ENCODE measurements at regions not wholly inside any gene's neighbourhood (a gene's known extent, or its start where the extent isn't known, plus 50 kb on each side); places are given as distances from the start of the nearest gene placed in this dataset.

DNA sequence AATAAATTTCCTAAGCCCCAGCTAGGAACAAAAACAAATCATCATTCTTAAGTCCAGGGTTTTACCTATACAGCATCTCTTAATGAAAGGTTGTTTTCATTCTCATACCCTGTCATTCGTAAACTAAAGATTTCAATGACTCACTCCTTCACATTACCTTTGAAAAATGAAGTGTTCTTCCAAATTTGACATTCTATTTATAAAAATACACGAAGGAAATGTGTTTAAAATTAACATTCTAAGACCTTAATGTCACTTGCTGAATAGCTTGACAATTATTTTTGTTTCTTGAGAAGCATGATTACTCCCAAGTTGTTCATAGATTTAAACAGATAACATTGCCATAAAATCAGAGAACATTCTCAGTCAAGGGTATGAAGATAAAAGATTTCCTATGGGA is 1188.3 kb upstream of the SORCS1 start:
- TF ChIP-seq, protein P1, sequence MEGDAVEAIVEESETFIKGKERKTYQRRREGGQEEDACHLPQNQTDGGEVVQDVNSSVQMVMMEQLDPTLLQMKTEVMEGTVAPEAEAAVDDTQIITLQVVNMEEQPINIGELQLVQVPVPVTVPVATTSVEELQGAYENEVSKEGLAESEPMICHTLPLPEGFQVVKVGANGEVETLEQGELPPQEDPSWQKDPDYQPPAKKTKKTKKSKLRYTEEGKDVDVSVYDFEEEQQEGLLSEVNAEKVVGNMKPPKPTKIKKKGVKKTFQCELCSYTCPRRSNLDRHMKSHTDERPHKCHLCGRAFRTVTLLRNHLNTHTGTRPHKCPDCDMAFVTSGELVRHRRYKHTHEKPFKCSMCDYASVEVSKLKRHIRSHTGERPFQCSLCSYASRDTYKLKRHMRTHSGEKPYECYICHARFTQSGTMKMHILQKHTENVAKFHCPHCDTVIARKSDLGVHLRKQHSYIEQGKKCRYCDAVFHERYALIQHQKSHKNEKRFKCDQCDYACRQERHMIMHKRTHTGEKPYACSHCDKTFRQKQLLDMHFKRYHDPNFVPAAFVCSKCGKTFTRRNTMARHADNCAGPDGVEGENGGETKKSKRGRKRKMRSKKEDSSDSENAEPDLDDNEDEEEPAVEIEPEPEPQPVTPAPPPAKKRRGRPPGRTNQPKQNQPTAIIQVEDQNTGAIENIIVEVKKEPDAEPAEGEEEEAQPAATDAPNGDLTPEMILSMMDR (IDR thresholded peaks at IDR 0.05), result no peak

DNA sequence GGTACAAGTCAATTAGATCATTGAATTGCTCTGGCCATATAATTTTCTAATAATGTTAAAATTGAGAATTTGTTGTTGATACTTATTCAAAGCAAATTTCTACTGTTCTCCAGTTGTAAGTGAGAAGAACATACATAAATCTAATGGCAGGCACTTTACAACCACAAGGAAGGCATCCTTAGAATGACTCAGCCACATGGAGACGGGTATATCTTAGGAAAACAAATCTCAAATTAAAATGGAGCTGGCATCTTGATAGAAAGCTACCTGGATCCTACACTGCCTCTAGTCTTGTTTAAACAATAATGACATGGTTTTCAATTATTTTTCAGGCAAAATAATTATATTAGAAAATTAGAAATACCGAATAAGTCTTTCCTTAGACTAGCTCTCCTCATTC is 1183.7 kb upstream of the SORCS1 start:
- TF ChIP-seq, protein P1 (IDR thresholded peaks at IDR 0.05), result no peak

- TF ChIP-seq, protein P1 (IDR thresholded peaks at IDR 0.05), result no peak
These were observed 1181.6 kb upstream of the SORCS1 start for GRCh38 chr10:108346066-108346465.

- TF ChIP-seq, protein P1 (IDR thresholded peaks at IDR 0.05), result no peak
These were observed 1173.6 kb upstream of the SORCS1 start for GRCh38 chr10:108338146-108338545.

DNA sequence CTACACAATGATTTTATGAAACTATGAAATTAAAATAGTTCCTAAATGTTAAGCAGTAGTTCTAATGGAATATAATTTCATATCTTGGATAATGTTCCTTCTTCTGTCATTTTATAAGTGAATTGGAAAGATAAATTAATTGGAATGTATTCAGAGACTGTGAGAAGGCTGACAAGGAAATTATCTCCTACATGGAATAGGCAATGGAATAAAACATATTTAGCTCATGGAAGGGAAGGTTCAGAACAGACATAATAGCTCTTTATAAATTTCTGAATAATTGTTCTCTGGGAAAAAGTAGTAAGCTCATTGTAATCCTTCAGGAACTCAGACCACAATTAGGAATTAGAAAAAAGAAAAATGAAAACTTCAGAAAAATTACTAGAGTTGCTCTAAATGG is 1172.3 kb upstream of the SORCS1 start:
- TF ChIP-seq, protein P1 (IDR thresholded peaks at IDR 0.05), result no peak

DNA sequence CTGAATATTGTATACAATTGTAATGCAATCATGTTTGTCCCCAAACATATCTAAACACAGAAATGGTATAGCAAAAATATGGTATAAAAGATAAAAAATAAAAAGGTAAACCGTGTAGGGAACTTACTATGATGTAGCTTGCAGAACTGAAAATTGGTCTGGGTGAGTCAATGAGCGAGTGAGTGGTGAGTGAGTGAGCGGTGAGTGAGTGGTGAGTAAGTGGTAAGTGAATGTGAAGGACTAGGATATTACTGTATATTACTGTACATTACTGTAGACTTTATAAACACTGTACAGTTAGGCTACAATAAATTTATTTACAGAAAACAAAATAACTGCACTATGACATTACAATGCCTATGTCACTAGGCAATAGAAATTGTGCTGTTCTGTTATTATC is 1163.2 kb upstream of the SORCS1 start:
- TF ChIP-seq, protein P1 (IDR thresholded peaks at IDR 0.05), result no peak

DNA sequence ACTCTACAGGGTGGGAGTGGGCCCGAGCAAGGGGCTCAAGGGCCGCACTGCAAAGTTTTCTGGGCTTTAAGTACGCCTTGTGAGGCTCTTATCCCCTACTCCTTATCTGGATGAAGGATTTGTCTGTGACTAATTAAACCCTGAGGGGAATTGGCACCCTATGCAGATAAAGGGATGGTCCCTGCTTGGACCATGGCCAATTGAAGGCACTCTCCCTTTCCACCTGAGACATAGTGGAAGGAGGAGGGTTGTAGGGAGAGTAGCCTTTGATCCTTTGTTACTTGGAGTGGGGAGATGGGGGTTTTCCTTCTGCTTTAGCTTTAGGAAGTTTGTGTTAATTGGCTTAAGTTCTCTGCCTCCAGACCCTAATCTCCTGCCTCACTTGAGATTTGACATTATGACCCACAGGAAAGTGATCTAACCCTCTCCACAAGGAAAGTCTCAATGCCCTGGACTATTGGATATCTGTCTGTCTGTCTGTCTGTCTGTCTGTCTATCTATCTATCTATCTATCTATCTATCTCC is 1158.8 kb upstream of the SORCS1 start:
- TF ChIP-seq, protein P1 (IDR thresholded peaks at IDR 0.05), result no peak
